Gastroesophageal sphincter (tissue), 4 donors: ENCODE measurements at regions not wholly inside any gene's neighbourhood (a gene's known extent, or its start where the extent isn't known, plus 50 kb on each side); places are given as distances from the start of the nearest gene placed in this dataset.

Experiments used
- ATAC-seq: fragments of 150-250 bp; one replicate; pipeline ENCODE4 v1.9.1; 2016; ENCODE audit warnings: mild to moderate bottlenecking, moderate library complexity
- H3K27ac ChIP-seq, 4 donors: fragments of 200-600 bp; sonication (generic) in 3 of 4; 1 replicate in 3 of 4; 2 replicates in 1 of 4; pipeline ENCODE4 v1.5.1; 2016 to 2019
- H3K27me3 ChIP-seq: fragments of 200-600 bp; sonication (generic); one replicate; pipeline ENCODE4 v1.5.1; 2019
- H3K36me3 ChIP-seq, 2 donors: fragments of 200-600 bp; sonication (generic); one replicate each; pipeline ENCODE4 v1.5.1; 2019; ENCODE audit warnings: control low read depth in 1 of 2
- H3K4me1 ChIP-seq, 3 donors: fragments of 200-600 bp; sonication (generic); 1 replicate in 2 of 3; 2 replicates in 1 of 3; pipeline ENCODE4 v1.5.1; 2016 to 2019; ENCODE audit warnings: control low read depth in 2 of 3
- H3K4me3 ChIP-seq, 2 donors: fragments of 200-600 bp; sonication (generic); one replicate each; pipeline ENCODE4 v1.5.1; 2019; ENCODE audit warnings: mild to moderate bottlenecking in 1 of 2, moderate library complexity in 1 of 2
- H3K9me3 ChIP-seq, 3 donors: fragments of 200-600 bp; sonication (generic); one replicate each; pipeline ENCODE4 v1.5.1; 2017 to 2019; ENCODE audit warnings: control low read depth in 2 of 3
- CTCF ChIP-seq, 4 experiments: fragments of 200-600 bp in 2 of 4; fragments of 450-650 bp in 2 of 4; sonication (generic) in 1 of 4; IDR thresholded peaks; one replicate each; pipeline ENCODE4 v1.5.1; 2017 to 2019; ENCODE audit warnings: antibody characterized with exemption in 4 of 4, mild to moderate bottlenecking in 2 of 4, moderate library complexity in 2 of 4
- EP300 ChIP-seq: sonication (generic); formaldehyde crosslinking; IDR thresholded peaks from one replicate; pipeline ENCODE4 v1.6.1; 2017; ENCODE audit warnings: antibody characterized with exemption, mild to moderate bottlenecking
- POLR2A ChIP-seq, 2 donors: fragments of 450-650 bp; IDR thresholded peaks; one replicate each; pipeline ENCODE4 v1.6.1; 2017; ENCODE audit warnings: antibody characterized with exemption in 2 of 2, mild to moderate bottlenecking in 2 of 2, moderate library complexity in 1 of 2
- POLR2AphosphoS5 ChIP-seq: sonication (generic); formaldehyde crosslinking; IDR thresholded peaks from one replicate; pipeline ENCODE4 v1.6.1; 2017; ENCODE audit warnings: antibody characterized with exemption
- WGBS, 2 donors: methylation state at CpG; one replicate each; pipeline ENCODE4 v1.1.5; 2018; ENCODE audit warnings: low coverage in 1 of 2; 5-methylcytosine and 5-hydroxymethylcytosine counted together

GRCh38 chr13:99859178-99860177 is 112.1 kb downstream of the ZIC5 start:
- Histone ChIP-seq H3K36me3 (peaks cover 0 to 5% of the 10 kb centered on the region in 2 donors), H3K27ac (no peak overlapping the region), H3K27me3 (no peaks in the 10 kb centered on the region), H3K9me3 (no peaks in the 10 kb centered on the region), H3K4me3 (no peak overlapping the region), H3K4me1 (no peaks in the 10 kb centered on the region)
- TF ChIP-seq EP300 (no peak), CTCF (IDR thresholded peaks at IDR 0.05) (no peak), POLR2AphosphoS5 (no peak), POLR2A (IDR thresholded peaks at IDR 0.05) (no peak)
- no peak for ATAC-seq
- 94 to 95% methylated on average over 11 to 14 of the region's 18 CpGs for WGBS, 2 donors

- Histone ChIP-seq H3K27me3 (no peaks in the 10 kb centered on the region), H3K27ac (no peak overlapping the region), H3K36me3 (peaks cover 0 to 5% of the 10 kb centered on the region in 2 donors), H3K4me1 (no peaks in the 10 kb centered on the region), H3K9me3 (no peaks in the 10 kb centered on the region), H3K4me3 (no peak overlapping the region)
- ATAC-seq, result no peak
- TF ChIP-seq POLR2AphosphoS5 (no peak), POLR2A (IDR thresholded peaks at IDR 0.05) (no peak), EP300 (no peak), CTCF (IDR thresholded peaks at IDR 0.05) (no peak)
Measured at GRCh38 chr13:99857738-99858137, 113.8 kb downstream of the ZIC5 start.

- H3K4me1 ChIP-seq, result no peaks in the 10 kb centered on the region
- TF ChIP-seq POLR2AphosphoS5 (no peak), EP300 (no peak), CTCF (IDR thresholded peaks at IDR 0.05) (no peak), POLR2A (IDR thresholded peaks at IDR 0.05) (no peak)
- WGBS, 2 donors, result 75 to 82% methylated on average over 7 to 9 of the region's 9 CpGs
- H3K27me3 ChIP-seq, result no peaks in the 10 kb centered on the region
- no peak for ATAC-seq
- no peaks in the 10 kb centered on the region for H3K9me3 ChIP-seq
- peaks cover 0 to 5% of the 10 kb centered on the region in 2 donors for H3K36me3 ChIP-seq
- no peak overlapping the region for H3K4me3 ChIP-seq
- no peak overlapping the region for H3K27ac ChIP-seq
Measured at GRCh38 chr13:99855526-99856420, 115.8 kb downstream of the ZIC5 start.

GRCh38 chr13:99854366-99854765 is 117.2 kb downstream of the ZIC5 start:
- ATAC-seq, result no peak
- Histone ChIP-seq H3K4me3 (no peak overlapping the region), H3K4me1 (no peaks in the 10 kb centered on the region), H3K27me3 (no peaks in the 10 kb centered on the region), H3K36me3 (peaks cover 0 to 5% of the 10 kb centered on the region in 2 donors), H3K9me3 (no peaks in the 10 kb centered on the region), H3K27ac (no peak overlapping the region)
- 82 to 83% methylated on average over 9 to 13 of the region's 13 CpGs for WGBS, 2 donors
- TF ChIP-seq POLR2AphosphoS5, result no peak
- TF ChIP-seq EP300, result no peak
- no peak for TF ChIP-seq CTCF (IDR thresholded peaks at IDR 0.05)
- TF ChIP-seq POLR2A (IDR thresholded peaks at IDR 0.05), result no peak
